ENCODE measurements at regions not wholly inside any gene's neighbourhood (a gene's known extent, or its start where the extent isn't known, plus 50 kb on each side); places are given as distances from the start of the nearest gene placed in this dataset.

GRCh38 chr6:88403486-88403885, 237.3 kb upstream of the CNR1 start:
- Histone ChIP-seq H3K56ac (ENCODE audit: insufficient read length, low read depth, low read length) (no peak overlapping the region), H2AK5ac (ENCODE audit: insufficient read length, low read length) (no peak overlapping the region), H3T11ph (ENCODE audit: low read length) (no peak overlapping the region), H2BK120ac (ENCODE audit: low read depth, low read length, poor library complexity, severe bottlenecking) (no peak overlapping the region), H3K14ac (ENCODE audit: insufficient read depth, low read length) (no peak overlapping the region), H3K9me3 (ENCODE audit: control insufficient read depth, low read depth, low read length) (no peaks in the 10 kb centered on the region), H3K27me3 (ENCODE audit: insufficient read depth, low read length) (no peaks in the 10 kb centered on the region), H2BK12ac (ENCODE audit: insufficient read length, low read depth, low read length) (no peak overlapping the region), H4K5ac (ENCODE audit: insufficient read length, low read depth, low read length) (no peak overlapping the region), H3K23ac (ENCODE audit: insufficient read length, low read depth, low read length) (no peak overlapping the region), H3K4ac (ENCODE audit: low read depth, low read length) (no peak overlapping the region), H2BK20ac (ENCODE audit: low read depth, low read length, poor library complexity, severe bottlenecking) (no peak overlapping the region), H3K79me2 (ENCODE audit: insufficient read depth, low read length) (no peaks in the 10 kb centered on the region), H3K23me2 (ENCODE audit: insufficient read length, low read depth, low read length, poor library complexity, severe bottlenecking) (no peaks in the 10 kb centered on the region), H4K91ac (ENCODE audit: insufficient read length, low read depth, low read length) (no peak overlapping the region), H4K8ac (replicated peaks; ENCODE audit: insufficient read length, low read depth, low read length) (no peak overlapping the region), H2AFZ (ENCODE audit: low read length) (no peak overlapping the region), H3K79me1 (ENCODE audit: insufficient read depth, low read depth, low read length, poor library complexity, severe bottlenecking) (no peaks in the 10 kb centered on the region), H4K20me1 (ENCODE audit: control insufficient read depth, insufficient read depth, insufficient read length) (no peaks in the 10 kb centered on the region), H2BK5ac (ENCODE audit: insufficient read length, low read length) (no peak overlapping the region), H3K9ac (ENCODE audit: extremely low read depth, insufficient read length, low read length) (no peak overlapping the region), H3K4me2 (ENCODE audit: insufficient read depth, insufficient read length, low read length) (no peak overlapping the region), H3K4me1 (ENCODE audit: insufficient read depth, low read length) (no peaks in the 10 kb centered on the region), H3K27ac (ENCODE audit: insufficient read length, low read depth, low read length) (no peak overlapping the region), H2BK15ac (ENCODE audit: low read depth, low read length) (no peak overlapping the region), H3K18ac (ENCODE audit: insufficient read length, low read depth, low read length) (no peak overlapping the region)
- H3K27ac Mint-ChIP-seq = no peak overlapping the region
- H3K36me3 Mint-ChIP-seq (ENCODE audit: insufficient read depth in 1 of 3, low read depth in 3 of 3) = peaks cover 0 to 2% (median 0%) of the 10 kb centered on the region in 3 experiments; a peak in 1 of 7 replicates
- no peak overlapping the region for H3K4me3 Mint-ChIP-seq
- peaks cover 0 to 4% of the 10 kb centered on the region in 2 experiments; a peak in 2 of 4 replicates for H3K4me1 Mint-ChIP-seq
- H3K27me3 Mint-ChIP-seq (ENCODE audit: low read depth) = peaks cover 1% of the 10 kb centered on the region
- no peak for TF ChIP-seq CTCF (conservative IDR thresholded peaks at IDR 0.05)
- no CpG with 5 or more reads among the region's 1 CpG for WGBS (ENCODE audit: extremely low coverage, insufficient read length, low lambda C conversion rate)
- peaks cover 0 to 2% of the 10 kb centered on the region in 2 experiments; a peak in 2 of 5 replicates for H3K9me3 Mint-ChIP-seq
- DNase-seq = no peak

Measured in H9 (cell line).